ENCODE measurements at regions not wholly inside any gene's neighbourhood (a gene's known extent, or its start where the extent isn't known, plus 50 kb on each side); places are given as distances from the start of the nearest gene placed in this dataset.

DNA sequence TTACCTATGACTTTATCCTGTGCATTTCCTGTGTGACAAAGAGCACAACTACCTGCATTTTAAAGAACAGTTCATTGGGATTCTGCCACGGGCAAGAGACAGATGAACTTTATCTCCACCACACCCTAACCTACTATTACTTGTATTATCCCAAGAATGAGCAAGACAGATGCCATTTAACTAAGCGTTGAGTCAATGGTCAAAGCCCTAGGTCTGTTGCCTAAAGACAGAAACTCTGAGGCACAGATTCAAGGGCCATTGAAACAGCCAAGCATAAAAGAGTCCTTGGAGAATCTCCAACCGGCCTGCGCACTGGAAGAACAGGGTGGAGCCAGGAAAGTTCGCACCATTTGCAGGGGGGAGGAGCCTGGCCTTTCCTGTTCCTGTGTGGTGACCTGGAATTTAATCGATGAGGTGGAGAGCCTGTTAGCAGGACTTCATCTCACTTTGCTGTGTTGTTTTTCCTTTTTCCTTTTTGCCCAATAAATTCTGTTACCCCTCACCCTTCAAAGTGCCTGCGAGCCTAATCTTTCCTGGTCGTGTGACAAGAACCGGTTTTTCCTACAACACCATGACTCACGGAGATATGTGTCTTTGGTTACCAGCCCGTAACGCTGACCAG, 146.4 kb upstream of the DIAPH2 start:
- CTCF ChIA-PET: no interaction called here
- TF ChIP-seq, protein P1, sequence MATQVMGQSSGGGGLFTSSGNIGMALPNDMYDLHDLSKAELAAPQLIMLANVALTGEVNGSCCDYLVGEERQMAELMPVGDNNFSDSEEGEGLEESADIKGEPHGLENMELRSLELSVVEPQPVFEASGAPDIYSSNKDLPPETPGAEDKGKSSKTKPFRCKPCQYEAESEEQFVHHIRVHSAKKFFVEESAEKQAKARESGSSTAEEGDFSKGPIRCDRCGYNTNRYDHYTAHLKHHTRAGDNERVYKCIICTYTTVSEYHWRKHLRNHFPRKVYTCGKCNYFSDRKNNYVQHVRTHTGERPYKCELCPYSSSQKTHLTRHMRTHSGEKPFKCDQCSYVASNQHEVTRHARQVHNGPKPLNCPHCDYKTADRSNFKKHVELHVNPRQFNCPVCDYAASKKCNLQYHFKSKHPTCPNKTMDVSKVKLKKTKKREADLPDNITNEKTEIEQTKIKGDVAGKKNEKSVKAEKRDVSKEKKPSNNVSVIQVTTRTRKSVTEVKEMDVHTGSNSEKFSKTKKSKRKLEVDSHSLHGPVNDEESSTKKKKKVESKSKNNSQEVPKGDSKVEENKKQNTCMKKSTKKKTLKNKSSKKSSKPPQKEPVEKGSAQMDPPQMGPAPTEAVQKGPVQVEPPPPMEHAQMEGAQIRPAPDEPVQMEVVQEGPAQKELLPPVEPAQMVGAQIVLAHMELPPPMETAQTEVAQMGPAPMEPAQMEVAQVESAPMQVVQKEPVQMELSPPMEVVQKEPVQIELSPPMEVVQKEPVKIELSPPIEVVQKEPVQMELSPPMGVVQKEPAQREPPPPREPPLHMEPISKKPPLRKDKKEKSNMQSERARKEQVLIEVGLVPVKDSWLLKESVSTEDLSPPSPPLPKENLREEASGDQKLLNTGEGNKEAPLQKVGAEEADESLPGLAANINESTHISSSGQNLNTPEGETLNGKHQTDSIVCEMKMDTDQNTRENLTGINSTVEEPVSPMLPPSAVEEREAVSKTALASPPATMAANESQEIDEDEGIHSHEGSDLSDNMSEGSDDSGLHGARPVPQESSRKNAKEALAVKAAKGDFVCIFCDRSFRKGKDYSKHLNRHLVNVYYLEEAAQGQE (IDR thresholded peaks at IDR 0.05; ENCODE audit: insufficient read depth in 1 of 2, low read depth in 2 of 2, low read length in 1 of 2): no peak
- TF ChIP-seq, protein P2, sequence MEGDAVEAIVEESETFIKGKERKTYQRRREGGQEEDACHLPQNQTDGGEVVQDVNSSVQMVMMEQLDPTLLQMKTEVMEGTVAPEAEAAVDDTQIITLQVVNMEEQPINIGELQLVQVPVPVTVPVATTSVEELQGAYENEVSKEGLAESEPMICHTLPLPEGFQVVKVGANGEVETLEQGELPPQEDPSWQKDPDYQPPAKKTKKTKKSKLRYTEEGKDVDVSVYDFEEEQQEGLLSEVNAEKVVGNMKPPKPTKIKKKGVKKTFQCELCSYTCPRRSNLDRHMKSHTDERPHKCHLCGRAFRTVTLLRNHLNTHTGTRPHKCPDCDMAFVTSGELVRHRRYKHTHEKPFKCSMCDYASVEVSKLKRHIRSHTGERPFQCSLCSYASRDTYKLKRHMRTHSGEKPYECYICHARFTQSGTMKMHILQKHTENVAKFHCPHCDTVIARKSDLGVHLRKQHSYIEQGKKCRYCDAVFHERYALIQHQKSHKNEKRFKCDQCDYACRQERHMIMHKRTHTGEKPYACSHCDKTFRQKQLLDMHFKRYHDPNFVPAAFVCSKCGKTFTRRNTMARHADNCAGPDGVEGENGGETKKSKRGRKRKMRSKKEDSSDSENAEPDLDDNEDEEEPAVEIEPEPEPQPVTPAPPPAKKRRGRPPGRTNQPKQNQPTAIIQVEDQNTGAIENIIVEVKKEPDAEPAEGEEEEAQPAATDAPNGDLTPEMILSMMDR (IDR thresholded peaks at IDR 0.05): no peak
- no peak for TF ChIP-seq POLR2AphosphoS5 (IDR thresholded peaks at IDR 0.05; ENCODE audit: low read depth, low read length)
- DNase-seq (ENCODE audit: low read depth, low spot score): no peak
- intact Hi-C loops (cut with micrococcal nuclease; ENCODE audit: unreplicated experiment): no loop called here
- in situ Hi-C loops (cut with HindIII; ENCODE audit: low pct_unique_long_range_greater_than_20kb, low sequenced_read_pairs): no loop called here
- BruUV-seq (replicated peaks): no TSS peak
- H3K4me1 ChIP-seq (ENCODE audit: control insufficient read depth, insufficient read depth, low read length): no peaks in the 10 kb centered on the region
- H3K4me3 ChIP-seq (ENCODE audit: low read depth in 2 of 2, low read length in 2 of 2): no peak overlapping the region
- H3K9me3 ChIP-seq (ENCODE audit: control insufficient read depth, insufficient read depth, low read depth, low read length): no peaks in the 10 kb centered on the region
- POLR2A ChIA-PET: no interaction called here
- ATAC-seq: no peak
- H3K27me3 ChIP-seq (ENCODE audit: control insufficient read depth, insufficient read depth, low read length): no peaks in the 10 kb centered on the region; the same call in 1 of the 2 replicates
- no peak overlapping the region for H3K27ac ChIP-seq (ENCODE audit: low read length)
- no peaks in the 10 kb centered on the region for H3K36me3 ChIP-seq (ENCODE audit: control insufficient read depth, insufficient read depth, low read length)

DNA sequence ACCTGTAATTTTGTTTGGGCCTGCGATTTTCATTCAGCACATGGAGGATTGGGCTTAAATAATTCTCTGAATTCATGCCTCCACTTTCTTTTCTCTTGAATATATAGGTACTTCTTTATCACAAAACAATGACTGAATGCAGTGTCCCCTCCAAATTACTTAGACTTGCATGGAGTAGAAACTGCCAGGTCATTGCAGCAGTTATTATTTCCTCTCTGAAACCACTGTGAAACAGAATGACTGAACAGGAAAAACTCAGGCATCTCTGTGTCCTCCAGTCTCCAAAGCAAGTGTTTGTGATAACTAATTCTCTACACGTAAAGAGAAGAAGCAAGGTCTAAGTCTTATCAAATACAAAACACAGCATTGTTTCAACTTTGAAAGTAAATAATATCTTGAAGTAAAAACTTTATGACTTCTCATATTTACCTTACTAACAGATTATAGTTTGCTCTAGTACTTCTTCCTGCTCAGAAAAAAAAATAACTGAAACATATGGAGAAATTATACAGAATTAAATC, 144.5 kb upstream of the DIAPH2 start:
- TF ChIP-seq TCF7L2 (IDR thresholded peaks at IDR 0.05; ENCODE audit: low read depth, low read length): no peak
- TF ChIP-seq, protein P1 (IDR thresholded peaks at IDR 0.05; ENCODE audit: insufficient read depth in 1 of 2, low read depth in 2 of 2, low read length in 1 of 2): no peak
- TF ChIP-seq, protein P2 (IDR thresholded peaks at IDR 0.05): no peak
- TF ChIP-seq POLR2AphosphoS5 (IDR thresholded peaks at IDR 0.05; ENCODE audit: low read depth, low read length): no peak
- TF ChIP-seq SIN3A (IDR thresholded peaks at IDR 0.05; ENCODE audit: borderline replicate concordance, insufficient read depth, low read depth, low read length): no peak
- H3K4me1 ChIP-seq (ENCODE audit: control insufficient read depth, insufficient read depth, low read length): no peaks in the 10 kb centered on the region
- no peaks in the 10 kb centered on the region; the same call in 1 of the 2 replicates for H3K27me3 ChIP-seq (ENCODE audit: control insufficient read depth, insufficient read depth, low read length)
- H3K36me3 ChIP-seq (ENCODE audit: control insufficient read depth, insufficient read depth, low read length): no peaks in the 10 kb centered on the region
- BruUV-seq (replicated peaks): no TSS peak
- CTCF ChIA-PET: no interaction called here
- in situ Hi-C loops (cut with HindIII; ENCODE audit: low pct_unique_long_range_greater_than_20kb, low sequenced_read_pairs) (no loop called here), intact Hi-C loops (cut with micrococcal nuclease; ENCODE audit: unreplicated experiment) (no loop called here)
- POLR2A ChIA-PET: no interaction called here
- H3K4me3 ChIP-seq (ENCODE audit: low read depth in 2 of 2, low read length in 2 of 2): no peak overlapping the region
- DNase-seq (ENCODE audit: low read depth, low spot score) (no peak), ATAC-seq (no peak)
- H3K27ac ChIP-seq (ENCODE audit: low read length): no peak overlapping the region
- H3K9me3 ChIP-seq (ENCODE audit: control insufficient read depth, insufficient read depth, low read depth, low read length): no peaks in the 10 kb centered on the region

Measured in Panc1 (cell line).